GM18519 (cell line): ENCODE measurements at regions not wholly inside any gene's neighbourhood (a gene's known extent, or its start where the extent isn't known, plus 50 kb on each side); places are given as distances from the start of the nearest gene placed in this dataset.

Experiments
- ATAC-seq: cut with Tn5 transposase; IDR thresholded peaks from one replicate; pipeline ENCODE4 v1.9.1; 2021; ENCODE audit warnings: mild to moderate bottlenecking, moderate library complexity; ENCODE audit not compliant: unreplicated experiment, low FRiP score

DNA sequence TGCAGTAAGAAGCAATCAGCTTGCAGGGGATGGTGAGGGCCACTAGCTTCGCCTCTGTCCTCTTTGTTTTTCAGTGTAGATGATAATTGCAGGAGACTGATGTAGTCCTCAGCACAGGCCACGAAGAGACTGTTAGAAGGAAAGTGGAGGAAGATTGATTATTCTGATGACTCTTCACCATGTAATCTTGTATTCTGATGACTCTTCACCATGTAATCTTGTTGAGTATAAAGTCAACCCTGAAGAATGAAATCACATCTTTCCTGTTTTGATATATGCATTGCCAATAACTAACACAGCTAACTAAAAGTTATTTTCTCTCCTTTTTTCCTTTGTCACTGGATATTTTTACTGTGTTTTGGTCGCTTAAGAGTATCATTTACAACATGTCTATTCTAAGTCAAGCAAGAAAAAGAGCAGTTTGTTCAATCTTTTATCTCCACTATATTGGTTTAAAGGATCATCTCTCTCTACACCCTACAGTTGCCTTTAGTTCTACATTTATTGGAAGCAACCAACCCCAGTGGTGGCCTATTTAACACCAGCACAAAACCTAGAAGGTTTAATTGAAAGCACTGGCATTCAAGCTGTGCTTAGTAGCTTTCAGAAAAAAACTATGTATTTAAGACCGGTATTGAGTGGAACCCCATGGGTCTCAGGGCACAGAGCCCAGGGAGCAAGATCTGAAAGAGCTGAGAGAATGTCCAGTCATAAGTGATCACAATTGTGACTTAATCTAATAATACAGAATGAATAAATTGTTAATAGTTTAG lies 107.2 kb upstream of the BTBD3 start:
- no peak for ATAC-seq

DNA sequence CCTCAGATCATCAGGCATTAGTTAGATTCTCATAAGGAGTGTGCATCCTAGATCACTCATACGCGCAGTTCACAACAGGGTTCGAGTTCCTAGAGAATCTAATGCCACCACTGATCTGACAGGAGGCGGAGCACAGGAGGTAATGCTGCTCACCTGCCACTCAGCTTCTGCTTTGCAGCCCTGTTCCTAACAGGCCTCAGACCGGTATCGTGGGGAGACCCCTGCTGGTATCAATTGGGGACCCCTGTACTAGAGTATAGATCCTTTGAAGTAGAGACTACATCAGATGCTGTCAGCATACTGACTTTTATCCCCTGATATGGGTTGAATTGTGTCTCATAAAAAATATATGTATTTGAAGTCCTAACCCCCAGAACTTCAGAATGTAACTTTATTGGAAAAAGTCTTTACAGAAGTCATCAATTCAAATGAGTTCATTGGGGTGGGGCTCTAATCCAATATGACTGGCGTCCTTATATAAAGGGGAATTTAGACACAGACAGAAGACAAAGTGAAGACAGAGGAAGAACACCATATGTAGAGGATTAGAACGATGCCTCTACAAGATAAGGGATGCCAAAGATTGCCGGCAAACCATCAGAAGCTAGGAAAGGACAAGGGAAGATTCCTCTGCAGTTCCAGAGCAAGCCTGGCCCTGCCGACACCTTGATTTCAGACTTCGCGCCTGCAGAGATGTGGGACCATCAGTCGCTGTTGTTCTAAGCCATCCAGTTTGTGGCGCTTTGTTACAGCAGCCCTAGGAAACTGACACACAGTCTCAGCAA lies 104.4 kb upstream of the BTBD3 start:
- no peak for ATAC-seq

DNA sequence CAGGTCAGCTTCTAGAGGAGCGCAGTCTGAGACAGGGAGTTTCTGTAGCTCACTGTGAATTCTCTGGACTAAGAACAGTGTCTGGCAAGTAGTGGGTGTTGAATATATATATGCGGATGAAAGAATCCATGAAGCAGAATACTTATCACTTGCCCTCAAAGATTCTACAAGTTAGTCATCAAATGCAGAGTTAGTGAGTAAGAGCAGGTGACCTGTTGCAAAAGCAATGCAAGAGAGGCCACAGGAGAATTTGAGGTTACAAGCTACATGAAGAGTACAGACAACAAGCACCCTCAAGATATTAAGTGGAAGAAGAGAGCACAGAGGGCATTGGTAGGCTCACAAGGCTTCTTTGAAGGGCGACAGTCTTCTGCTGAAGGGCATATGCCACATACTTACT lies 103.4 kb upstream of the BTBD3 start:
- no peak for ATAC-seq

DNA sequence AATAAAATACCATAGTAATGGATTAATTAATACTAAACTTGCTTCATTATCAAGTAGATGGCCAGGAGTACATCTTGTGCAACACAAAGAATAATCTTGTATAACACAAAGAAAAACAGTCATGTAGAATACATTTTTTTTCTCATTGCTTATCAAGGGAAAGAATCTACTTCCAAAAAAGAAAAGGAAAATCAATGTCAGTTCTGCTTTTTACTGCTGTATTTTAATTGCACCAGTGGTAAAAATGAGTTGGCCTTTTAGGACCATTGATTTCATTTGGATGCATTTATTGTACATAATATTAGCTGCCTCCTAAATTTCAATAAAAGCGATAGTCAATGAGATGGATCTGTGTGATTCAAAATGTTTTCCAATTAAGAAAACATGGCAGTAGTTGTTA lies 96.9 kb upstream of the BTBD3 start:
- ATAC-seq, result no peak

DNA sequence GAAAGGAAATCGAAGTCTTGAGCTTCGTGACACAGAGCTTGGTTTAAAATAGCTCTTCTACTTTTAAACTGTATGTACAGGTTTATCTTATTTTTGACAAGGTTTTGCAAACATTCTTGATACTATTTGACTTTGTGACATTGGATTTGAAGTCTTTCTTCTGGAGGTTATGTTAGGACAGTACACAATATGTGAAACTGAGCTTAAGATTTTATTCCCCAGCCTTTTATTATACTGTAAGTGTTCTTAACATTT lies 95.2 kb upstream of the BTBD3 start:
- no peak for ATAC-seq

DNA sequence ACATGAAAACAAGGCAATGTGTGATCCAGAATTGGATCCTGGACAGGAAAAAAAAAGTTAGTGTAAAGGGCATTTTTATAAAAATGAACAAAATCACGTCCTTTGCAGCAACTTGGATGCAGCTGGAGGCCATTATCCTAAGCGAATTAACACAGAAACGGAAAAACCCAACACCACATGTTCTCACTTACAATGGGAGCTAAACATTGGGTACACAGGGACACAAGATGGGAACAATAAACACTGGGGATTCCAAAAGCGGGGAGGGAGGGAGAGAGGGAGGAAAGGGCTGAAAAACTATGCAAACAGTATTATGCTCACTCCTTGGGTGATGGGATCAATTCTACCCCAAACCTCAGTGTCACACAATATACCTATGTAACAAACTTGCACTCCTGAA lies 91.4 kb upstream of the BTBD3 start:
- no peak for ATAC-seq

DNA sequence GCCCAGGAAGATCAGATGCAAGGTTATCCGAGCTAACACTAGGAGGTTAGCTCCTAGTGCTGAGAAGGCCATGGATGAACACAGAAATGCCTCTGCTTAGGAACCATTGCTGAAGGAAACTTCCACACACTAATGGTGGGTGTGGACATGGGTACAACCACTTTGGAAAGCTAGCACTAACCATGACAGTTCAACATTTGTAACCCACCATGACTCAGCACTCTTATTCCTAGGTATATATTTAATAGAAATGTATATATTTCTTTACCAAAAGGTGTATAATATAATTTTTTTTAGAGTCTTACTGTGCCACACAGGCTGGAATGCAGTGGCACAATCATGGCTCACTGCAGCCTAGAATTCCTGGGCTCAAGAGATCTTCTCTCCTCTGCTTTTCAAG lies 85.3 kb upstream of the BTBD3 start:
- no peak for ATAC-seq

DNA sequence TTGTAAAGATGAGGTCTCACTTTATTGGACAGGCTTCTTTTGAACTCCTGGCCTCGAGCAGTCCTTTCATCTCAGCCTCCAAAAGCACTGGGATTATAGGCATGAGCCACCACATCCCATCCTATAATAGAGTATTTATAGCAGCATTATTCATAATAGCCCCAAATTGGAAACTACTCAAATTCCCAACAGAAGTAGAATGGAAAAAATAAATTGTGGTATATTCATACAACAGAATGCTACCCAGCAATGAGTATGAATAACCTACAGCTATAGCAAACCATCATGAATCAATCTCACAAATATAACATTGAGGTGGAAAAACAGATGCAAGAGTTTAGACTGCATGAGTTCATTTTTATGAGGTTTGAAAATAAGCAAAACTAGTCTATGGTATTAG lies 84.8 kb upstream of the BTBD3 start:
- no peak for ATAC-seq

DNA sequence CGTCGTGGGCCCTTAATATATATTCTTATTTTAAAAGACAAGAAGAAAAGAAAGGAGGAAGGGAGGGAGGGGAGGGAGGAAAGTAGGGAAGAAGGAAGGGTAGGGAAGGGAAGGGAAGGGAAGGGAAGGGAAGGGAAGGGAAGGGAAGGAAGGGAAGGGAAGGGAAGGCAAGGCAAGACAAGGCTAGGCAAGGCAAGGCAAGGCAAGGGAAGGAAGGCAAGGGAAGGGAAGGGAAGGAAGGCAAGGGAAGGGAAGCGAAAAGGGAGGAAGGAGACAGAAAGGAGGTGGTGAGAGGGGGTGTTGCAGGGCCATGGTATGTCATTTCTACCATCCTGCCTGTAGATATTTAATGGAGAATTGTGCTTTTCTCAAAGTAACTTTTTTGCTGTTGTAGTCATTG lies 83.9 kb upstream of the BTBD3 start:
- no peak for ATAC-seq

DNA sequence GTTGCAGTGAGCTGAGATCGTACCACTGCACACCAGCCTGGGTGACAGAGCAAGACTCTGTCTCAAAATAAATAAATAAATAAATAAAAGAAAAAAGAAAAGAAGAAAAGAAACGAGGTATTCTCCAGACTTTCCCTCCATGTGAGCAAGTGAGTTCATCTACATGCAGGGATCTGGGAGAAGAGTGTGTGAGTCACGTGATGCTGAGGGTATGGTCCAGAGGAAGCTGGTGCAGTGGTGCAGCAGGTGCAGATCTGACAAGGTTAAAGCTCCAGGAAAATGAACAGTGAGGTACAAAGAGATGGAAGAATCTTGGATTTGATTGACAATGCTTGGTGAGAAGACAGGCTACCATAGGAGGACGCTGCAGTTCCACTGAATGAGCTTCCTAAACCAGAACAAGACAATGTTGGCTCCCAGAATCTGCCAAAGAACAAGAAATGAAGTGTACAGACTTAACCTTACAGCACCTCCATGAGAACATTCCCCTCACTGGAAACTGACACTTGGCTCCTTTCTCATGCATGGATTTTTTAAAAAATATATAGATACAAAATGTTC lies 79.5 kb upstream of the BTBD3 start:
- ATAC-seq, result no peak

DNA sequence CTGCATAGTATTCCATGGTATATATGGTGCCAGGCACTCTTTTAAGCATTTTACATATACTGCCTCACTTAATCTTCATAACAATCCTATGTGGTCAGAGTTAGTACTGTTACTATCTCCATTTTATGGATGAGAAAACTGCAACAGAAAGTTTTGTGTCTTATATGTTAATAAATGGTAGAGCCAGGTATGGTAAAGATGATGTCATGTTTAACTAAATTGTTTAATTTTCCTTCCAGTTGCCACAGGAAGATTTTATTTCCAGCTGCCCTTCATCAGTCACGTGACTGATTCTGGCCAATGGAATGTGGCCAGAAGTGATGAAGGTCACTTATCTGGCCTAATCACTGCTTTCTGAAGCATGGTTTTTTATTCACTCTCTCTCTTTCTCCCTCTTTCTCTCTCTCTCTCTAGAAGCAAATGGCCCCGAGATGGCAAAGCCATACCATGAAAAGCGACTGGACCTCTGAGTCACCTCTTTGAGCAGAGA lies 75.7 kb upstream of the BTBD3 start:
- no peak for ATAC-seq

DNA sequence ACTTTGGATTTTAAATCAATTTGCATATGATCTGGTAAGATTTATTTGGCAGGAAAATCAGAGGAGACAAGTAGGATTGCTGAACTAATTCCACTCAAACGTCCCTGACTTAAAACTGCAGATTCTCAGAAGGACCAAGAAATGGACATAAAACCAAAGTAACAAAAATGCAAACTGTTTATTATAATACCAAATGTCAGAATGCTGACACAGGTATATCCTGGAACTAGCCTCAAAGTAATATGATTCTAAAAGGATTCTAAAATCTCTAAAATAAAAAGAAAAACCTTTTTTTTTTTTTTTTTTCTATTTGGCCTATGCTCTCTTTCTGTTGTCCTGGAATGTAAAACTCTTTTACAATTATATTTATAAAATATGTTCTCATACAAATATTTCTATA lies 74.4 kb upstream of the BTBD3 start:
- ATAC-seq, result no peak

DNA sequence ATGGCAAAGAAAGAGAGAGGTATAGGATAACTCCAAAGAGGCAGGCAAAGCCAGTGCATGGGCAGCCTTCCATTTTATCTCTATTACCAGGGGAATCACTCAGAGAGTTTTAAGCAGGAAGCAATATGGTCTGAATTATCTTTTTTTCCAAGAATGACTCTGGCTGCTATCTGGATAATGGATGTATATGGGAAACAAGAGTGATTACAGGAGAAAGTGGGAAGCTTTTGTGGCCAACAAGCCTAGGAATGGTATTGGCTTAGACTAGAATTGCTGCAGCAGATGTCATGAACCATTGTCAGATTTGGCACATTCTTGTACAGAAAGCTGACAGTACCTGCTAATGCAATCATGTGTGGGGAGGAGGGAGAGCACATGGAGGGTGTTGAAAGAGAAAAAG lies 73.0 kb upstream of the BTBD3 start:
- no peak for ATAC-seq

DNA sequence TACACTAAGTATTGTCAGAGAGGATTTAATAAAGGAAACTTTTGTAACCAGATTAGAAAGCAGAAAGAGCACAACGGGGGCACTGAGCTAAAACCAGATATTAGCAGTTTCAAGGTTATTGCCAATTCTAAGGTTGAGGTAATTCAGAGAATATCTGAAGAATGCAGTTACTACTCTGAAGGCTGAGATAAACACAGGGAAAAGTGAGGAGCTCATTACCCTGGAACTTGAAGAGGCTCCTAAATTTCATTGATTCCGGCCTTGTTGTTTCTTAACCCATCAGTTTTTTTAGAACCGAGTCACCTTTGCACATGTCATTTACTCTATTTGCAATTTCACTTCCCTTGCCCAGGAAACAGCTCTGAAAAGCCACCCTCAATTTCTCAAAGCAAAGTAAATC lies 72.4 kb upstream of the BTBD3 start:
- ATAC-seq, result no peak

DNA sequence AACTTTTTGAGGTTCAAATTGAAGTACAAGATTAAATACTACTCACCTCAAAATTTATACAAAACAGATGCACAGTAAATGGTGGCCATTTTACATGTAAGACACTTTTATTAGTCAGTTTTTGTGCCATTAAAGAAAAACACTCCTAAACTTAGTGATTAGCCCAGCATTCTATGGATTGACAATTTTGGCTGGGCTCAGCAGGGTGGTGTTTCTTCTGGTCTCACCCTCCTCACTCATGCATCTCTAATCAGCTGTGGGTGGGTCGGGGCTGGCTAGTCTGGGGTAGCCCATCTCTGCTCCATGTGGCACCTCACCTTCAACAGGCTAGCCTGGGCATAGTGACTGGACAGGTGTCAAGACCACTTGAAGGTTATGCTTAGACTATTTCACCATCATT lies 71.6 kb upstream of the BTBD3 start:
- no peak for ATAC-seq

DNA sequence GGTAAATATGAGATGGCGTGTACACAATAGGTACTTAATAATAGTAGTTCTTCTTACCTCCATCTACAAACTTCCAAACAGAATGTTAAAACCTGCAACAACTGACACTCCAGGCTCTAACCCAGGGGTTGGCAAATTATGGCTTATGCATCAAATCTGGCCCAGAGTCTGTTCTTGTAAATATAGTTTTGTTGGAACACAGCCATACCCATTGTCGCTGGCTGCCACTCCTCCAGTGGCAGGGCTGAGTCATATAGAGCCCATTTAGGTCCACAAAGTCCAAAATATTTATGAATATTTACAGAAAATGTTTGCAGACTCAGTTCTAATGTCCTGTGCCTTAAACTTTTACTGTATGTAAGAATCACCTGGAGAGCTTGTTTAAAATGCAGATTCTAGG lies 69.9 kb upstream of the BTBD3 start:
- no peak for ATAC-seq

DNA sequence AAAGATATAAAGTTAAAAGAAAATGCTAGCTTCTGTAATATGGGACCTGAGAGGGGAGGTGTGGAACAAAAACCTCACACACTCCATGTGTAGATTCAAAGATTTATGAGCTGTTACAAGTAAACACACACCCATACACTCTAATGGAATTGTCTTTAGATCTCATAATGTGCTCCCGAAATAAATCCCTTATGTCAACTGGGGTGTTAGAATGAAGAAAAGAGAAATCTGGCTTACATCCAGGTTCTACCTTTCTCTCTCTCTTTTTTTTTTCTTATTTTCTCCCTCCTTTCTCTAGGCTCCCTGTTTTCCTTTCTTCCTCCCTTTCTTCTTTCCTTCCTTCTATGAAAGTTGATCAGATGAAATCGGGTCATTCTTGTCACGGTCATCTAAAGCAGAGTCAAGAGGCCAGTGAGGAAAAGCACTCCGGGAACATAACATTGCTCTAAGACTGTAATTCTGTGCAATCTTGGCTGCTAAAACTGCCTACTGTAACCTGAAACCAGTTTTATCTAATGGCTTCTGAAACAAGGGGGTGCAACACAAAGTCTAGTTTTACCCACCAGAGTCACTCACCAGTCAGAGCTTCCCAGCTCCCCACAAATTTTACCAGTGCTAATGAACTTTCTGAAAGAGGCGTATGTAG lies 68.3 kb upstream of the BTBD3 start:
- ATAC-seq, result no peak

DNA sequence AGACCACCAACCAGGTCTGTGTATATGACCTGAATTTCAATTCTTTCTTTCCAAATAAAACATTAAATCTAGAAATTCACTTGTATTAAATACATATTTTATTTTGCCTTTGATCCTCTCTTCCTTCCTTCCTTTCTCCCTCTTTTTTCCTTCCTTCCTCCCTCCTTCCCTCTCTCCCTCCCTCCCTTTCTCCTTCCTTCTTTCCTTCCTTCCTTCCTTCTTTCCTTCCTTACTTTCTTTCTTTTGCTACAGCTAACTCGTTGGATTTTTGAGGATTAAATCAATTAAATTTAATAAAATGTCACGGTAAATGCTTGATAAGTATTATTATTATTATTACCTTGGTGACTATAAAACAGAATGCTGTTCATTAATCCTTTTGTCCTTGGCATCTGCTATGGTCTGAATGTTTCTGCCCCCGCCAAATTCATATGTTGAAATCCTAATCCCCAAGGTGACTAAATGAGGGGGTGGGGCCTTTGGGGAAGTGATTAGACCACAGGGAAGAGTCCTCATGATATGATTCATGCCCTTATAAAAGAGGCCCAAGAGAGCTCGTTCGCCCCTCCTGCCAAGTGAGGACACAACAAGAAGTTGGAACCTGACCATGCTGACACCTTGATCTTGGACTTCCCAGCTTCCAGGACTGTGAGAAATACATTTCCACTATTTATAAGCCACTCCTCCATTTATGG lies 67.6 kb upstream of the BTBD3 start:
- no peak for ATAC-seq

DNA sequence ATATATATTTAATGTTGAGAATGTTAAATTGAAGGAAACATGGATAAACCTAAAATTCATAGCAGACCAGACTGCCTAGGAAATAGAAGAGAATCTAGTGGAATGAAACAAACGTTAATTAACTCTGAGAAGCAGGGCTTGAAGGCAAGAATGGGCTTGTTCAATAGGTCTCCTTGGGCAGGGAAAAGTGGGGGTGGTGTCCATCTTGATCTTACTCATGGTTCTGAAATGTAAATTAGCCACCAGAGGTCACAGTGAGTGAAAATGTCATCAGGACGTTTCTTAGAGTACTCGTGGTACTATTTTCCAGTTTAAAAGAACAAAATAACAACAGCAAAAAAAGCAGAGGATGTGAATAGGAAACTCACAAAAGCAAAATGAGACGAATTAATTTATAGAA lies 66.8 kb upstream of the BTBD3 start:
- ATAC-seq, result no peak

DNA sequence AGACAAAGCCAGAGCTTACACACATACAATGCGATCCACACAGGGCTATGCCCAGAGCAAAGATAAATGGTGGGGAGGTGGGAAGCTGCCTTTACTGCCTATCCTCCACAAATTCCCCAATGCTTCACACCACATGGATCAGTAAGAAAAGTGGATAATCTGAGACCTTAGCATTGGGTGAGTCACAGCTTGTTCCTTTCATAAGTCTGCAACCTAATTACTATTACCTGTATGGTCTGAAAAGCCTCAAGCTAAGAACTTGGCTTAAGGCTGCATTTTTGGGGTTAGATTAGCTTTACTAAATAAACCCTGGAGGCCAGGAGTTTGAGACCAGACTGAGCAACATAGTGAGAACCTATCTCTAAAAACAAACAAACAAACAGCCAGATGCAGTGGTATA lies 66.0 kb upstream of the BTBD3 start:
- ATAC-seq, result no peak

DNA sequence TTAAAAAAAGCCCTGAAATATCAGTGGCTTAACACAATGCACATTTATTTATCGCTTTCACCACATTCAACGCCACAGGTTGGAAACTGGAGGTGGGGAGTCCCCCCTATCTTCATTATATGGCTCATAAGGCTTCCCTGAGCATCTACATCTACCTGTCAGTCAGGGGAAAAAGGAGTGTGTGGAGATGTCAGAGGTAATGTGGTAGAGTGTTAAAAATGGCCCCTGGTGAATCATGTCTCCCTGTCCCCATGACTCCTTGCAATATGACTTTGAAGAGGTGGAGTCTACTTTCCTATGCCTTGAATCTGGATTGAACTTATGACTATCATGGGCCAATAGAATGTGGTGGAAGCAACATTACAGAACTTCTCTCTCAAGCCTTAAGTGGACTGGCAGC lies 65.5 kb upstream of the BTBD3 start:
- ATAC-seq, result no peak
